GM06990 (cell line): ENCODE measurements at regions not wholly inside any gene's neighbourhood (a gene's known extent, or its start where the extent isn't known, plus 50 kb on each side); places are given as distances from the start of the nearest gene placed in this dataset.

ENCODE experiments used
- DNase-seq: peaks from one replicate; pipeline ENCODE4 v3.0.0-alpha.2; 2011; ENCODE audit not compliant: insufficient read length; ENCODE audit errors: extremely low read depth
- H3K27me3 ChIP-seq: replicated peaks from 2 replicates; pipeline ENCODE4 v1.6.0; 2011; ENCODE audit warnings: low read length; ENCODE audit not compliant: control insufficient read depth, insufficient read depth
- H3K36me3 ChIP-seq: 2 replicates; pipeline ENCODE4 v1.5.1; 2011; ENCODE audit warnings: low read length; ENCODE audit not compliant: control insufficient read depth, insufficient read depth
- H3K4me3 ChIP-seq: replicated peaks from 2 replicates; pipeline ENCODE4 v1.5.1; 2011; ENCODE audit warnings: low read depth, mild to moderate bottlenecking, control low read depth, low read length
- TF ChIP-seq, protein P1 (sequence below): IDR thresholded peaks from 2 replicates; pipeline ENCODE4 v1.5.1; 2011; ENCODE audit warnings: low read length, control low read depth, mild to moderate bottlenecking, inconsistent platforms; ENCODE audit not compliant: insufficient read depth, poor library complexity, severe bottlenecking

- DNase-seq, result no peak
- Histone ChIP-seq H3K36me3 (no peaks in the 10 kb centered on the region), H3K27me3 (no peaks in the 10 kb centered on the region), H3K4me3 (no peak overlapping the region)
- TF ChIP-seq, protein P1, sequence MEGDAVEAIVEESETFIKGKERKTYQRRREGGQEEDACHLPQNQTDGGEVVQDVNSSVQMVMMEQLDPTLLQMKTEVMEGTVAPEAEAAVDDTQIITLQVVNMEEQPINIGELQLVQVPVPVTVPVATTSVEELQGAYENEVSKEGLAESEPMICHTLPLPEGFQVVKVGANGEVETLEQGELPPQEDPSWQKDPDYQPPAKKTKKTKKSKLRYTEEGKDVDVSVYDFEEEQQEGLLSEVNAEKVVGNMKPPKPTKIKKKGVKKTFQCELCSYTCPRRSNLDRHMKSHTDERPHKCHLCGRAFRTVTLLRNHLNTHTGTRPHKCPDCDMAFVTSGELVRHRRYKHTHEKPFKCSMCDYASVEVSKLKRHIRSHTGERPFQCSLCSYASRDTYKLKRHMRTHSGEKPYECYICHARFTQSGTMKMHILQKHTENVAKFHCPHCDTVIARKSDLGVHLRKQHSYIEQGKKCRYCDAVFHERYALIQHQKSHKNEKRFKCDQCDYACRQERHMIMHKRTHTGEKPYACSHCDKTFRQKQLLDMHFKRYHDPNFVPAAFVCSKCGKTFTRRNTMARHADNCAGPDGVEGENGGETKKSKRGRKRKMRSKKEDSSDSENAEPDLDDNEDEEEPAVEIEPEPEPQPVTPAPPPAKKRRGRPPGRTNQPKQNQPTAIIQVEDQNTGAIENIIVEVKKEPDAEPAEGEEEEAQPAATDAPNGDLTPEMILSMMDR, result no peak
Measured at GRCh38 chr17:33816036-33816435, 439.0 kb upstream of the CCL2 start.

- DNase-seq, result no peak
- Histone ChIP-seq H3K36me3 (no peaks in the 10 kb centered on the region), H3K4me3 (no peak overlapping the region), H3K27me3 (peaks cover 2% of the 10 kb centered on the region; the same call in 1 of the 2 replicates)
- TF ChIP-seq, protein P1, result no peak
Measured at GRCh38 chr17:33816842-33817617, 438.1 kb upstream of the CCL2 start.

GRCh38 chr17:33819539-33819938 lies 435.5 kb upstream of the CCL2 start:
- H3K4me3 ChIP-seq, result no peak overlapping the region
- TF ChIP-seq, protein P1, result no peak
- DNase-seq, result no peak
- no peaks in the 10 kb centered on the region for H3K36me3 ChIP-seq
- H3K27me3 ChIP-seq, result peaks cover 2% of the 10 kb centered on the region; the same call in 1 of the 2 replicates

- Histone ChIP-seq H3K36me3 (no peaks in the 10 kb centered on the region), H3K27me3 (no peaks in the 10 kb centered on the region; the same call in 1 of the 2 replicates), H3K4me3 (no peak overlapping the region)
- TF ChIP-seq, protein P1, result no peak
- DNase-seq, result no peak
Measured at GRCh38 chr17:33832262-33832661, 422.8 kb upstream of the CCL2 start.

- DNase-seq, result no peak
- no peak overlapping the region for H3K4me3 ChIP-seq
- no peaks in the 10 kb centered on the region for H3K36me3 ChIP-seq
- no peaks in the 10 kb centered on the region for H3K27me3 ChIP-seq
- TF ChIP-seq, protein P1, result no peak
Measured at GRCh38 chr17:33837281-33837680, 417.8 kb upstream of the CCL2 start.
